IMR-90 (cell line): ENCODE measurements at regions not wholly inside any gene's neighbourhood (a gene's known extent, or its start where the extent isn't known, plus 50 kb on each side); places are given as distances from the start of the nearest gene placed in this dataset.

Experiments
- ATAC-seq: fragments of 200-7000 bp; cut with Tn5 transposase; 2 replicates; pipeline ENCODE4 v1.9.1; 2020; ENCODE audit warnings: low read depth, mild to moderate bottlenecking, moderate library complexity
- BruUV-seq: library from RNA; stranded (reverse); fragments of 400-500 nt; replicated peaks from 2 replicates; lab custom pipeline; 2021; lab: Mats Ljungman, UMichigan
- CTCF ChIA-PET: fragments of 300-600 bp; formaldehyde crosslinking; extraction: SDS; loops from one replicate; lab custom pipeline; 2021; ENCODE audit warnings: antibody characterized with exemption; lab: Yijun Ruan, JAX
- POLR2A ChIA-PET: fragments of 300-600 bp; sonication (Branson Sonifier 250); formaldehyde crosslinking; loops from one replicate; lab custom pipeline; 2022; ENCODE audit warnings: antibody characterized with exemption; ENCODE audit not compliant: unreplicated experiment; lab: Charles Lee
- DNase-seq: peaks from one replicate; pipeline ENCODE4 v3.0.0; 2013
- H2AFZ ChIP-seq: replicated peaks from 2 replicates; pipeline ENCODE3; 2013; ENCODE audit warnings: low read length, mild to moderate bottlenecking; ENCODE audit not compliant: poor library complexity
- H2AK5ac ChIP-seq: 2 replicates; pipeline ENCODE4 v1.6.1; 2013; ENCODE audit warnings: low read depth, low read length, inconsistent platforms
- H2AK9ac ChIP-seq: replicated peaks from 2 replicates; pipeline ENCODE3; 2013; ENCODE audit warnings: mild to moderate bottlenecking, low read depth, low read length, moderate library complexity; ENCODE audit not compliant: poor library complexity
- H2BK120ac ChIP-seq: 2 replicates; pipeline ENCODE4 v1.6.1; 2013; ENCODE audit warnings: low read depth, low read length, inconsistent platforms
- H2BK15ac ChIP-seq: 3 replicates; pipeline ENCODE4 v1.6.1; 2013; ENCODE audit warnings: low read depth, low read length, inconsistent platforms
- H2BK20ac ChIP-seq: 2 replicates; pipeline ENCODE4 v1.6.1; 2013; ENCODE audit warnings: low read depth, mild to moderate bottlenecking, inconsistent platforms, low read length, moderate library complexity
- H2BK5ac ChIP-seq: 2 replicates; pipeline ENCODE4 v1.6.1; 2013; ENCODE audit warnings: mild to moderate bottlenecking, low read depth, low read length, inconsistent platforms; ENCODE audit not compliant: poor library complexity, severe bottlenecking
- H3K14ac ChIP-seq: replicated peaks from 2 replicates; pipeline ENCODE4 v1.6.1; 2013; ENCODE audit warnings: low read depth, low read length, inconsistent platforms
- H3K18ac ChIP-seq: 2 replicates; pipeline ENCODE4 v1.6.1; 2013; ENCODE audit warnings: low read depth, low read length, control low read depth
- H3K23ac ChIP-seq: 2 replicates; pipeline ENCODE4 v1.6.1; 2013; ENCODE audit warnings: low read depth, low read length, inconsistent platforms
- H3K27ac ChIP-seq: 2 replicates; pipeline ENCODE4 v1.5.1; 2013; ENCODE audit warnings: mild to moderate bottlenecking, control low read depth, low read length; ENCODE audit not compliant: insufficient read depth
- H3K27me3 ChIP-seq: 2 replicates; pipeline ENCODE4 v1.6.1; 2013; ENCODE audit warnings: low read length; ENCODE audit not compliant: control insufficient read depth, insufficient read depth
- H3K36me3 ChIP-seq: 2 replicates; pipeline ENCODE4 v1.6.1; 2013; ENCODE audit warnings: low read length, mixed read lengths; ENCODE audit not compliant: control insufficient read depth, insufficient read depth
- H3K4ac ChIP-seq: 2 replicates; pipeline ENCODE4 v1.6.1; 2013; ENCODE audit warnings: low read depth, low read length, inconsistent platforms
- H3K4me1 ChIP-seq: 2 replicates; pipeline ENCODE4 v1.6.1; 2013; ENCODE audit warnings: low read length, mixed read lengths; ENCODE audit not compliant: control insufficient read depth, insufficient read depth
- H3K4me2 ChIP-seq: 2 replicates; pipeline ENCODE4 v1.6.1; 2013; ENCODE audit warnings: low read depth, mild to moderate bottlenecking, control low read depth, low read length, moderate library complexity
- H3K4me3 ChIP-seq: 2 replicates; pipeline ENCODE4 v1.5.1; 2013; ENCODE audit warnings: low read depth, mild to moderate bottlenecking, control low read depth, low read length, moderate library complexity; ENCODE audit not compliant: insufficient read depth
- H3K56ac ChIP-seq: 2 replicates; pipeline ENCODE4 v1.6.1; 2013; ENCODE audit warnings: low read length, inconsistent platforms; ENCODE audit not compliant: insufficient read depth; ENCODE audit errors: extremely low read depth
- H3K79me1 ChIP-seq, 2 experiments: 2 replicates each; pipeline ENCODE4 v1.6.1; 2013; ENCODE audit warnings: low read length in 2 of 2, inconsistent platforms in 1 of 2, low read depth in 1 of 2
- H3K9ac ChIP-seq: 2 replicates; pipeline ENCODE4 v1.6.1; 2013; ENCODE audit warnings: low read depth, low read length, control low read depth
- H3K9me1 ChIP-seq: 2 replicates; pipeline ENCODE4 v1.6.1; 2013; ENCODE audit warnings: low read length, inconsistent platforms; ENCODE audit not compliant: insufficient read depth
- H3K9me3 ChIP-seq: 2 replicates; pipeline ENCODE4 v1.6.1; 2013; ENCODE audit warnings: low read length; ENCODE audit not compliant: control insufficient read depth, insufficient read depth
- H4K20me1 ChIP-seq: 2 replicates; pipeline ENCODE4 v1.6.1; 2013; ENCODE audit warnings: low read length, inconsistent platforms; ENCODE audit not compliant: insufficient read depth
- H4K5ac ChIP-seq: 2 replicates; pipeline ENCODE4 v1.6.1; 2013; ENCODE audit warnings: mild to moderate bottlenecking, low read depth, low read length, control low read depth
- H4K8ac ChIP-seq, 2 experiments: 2 replicates each; pipeline ENCODE4 v1.6.1; 2013; ENCODE audit warnings: low read depth in 2 of 2, low read length in 2 of 2, control low read depth in 1 of 2, inconsistent platforms in 1 of 2
- H4K91ac ChIP-seq: 2 replicates; pipeline ENCODE4 v1.6.1; 2013; ENCODE audit warnings: low read depth, low read length, inconsistent platforms; ENCODE audit not compliant: insufficient read depth
- CHD1 ChIP-seq: IDR thresholded peaks from 2 replicates; pipeline ENCODE4 v1.6.1; 2012; ENCODE audit warnings: low read depth, low read length, improper control_type of control experiment
- MAZ ChIP-seq: IDR thresholded peaks from 2 replicates; pipeline ENCODE4 v1.6.1; 2012; ENCODE audit warnings: low read depth, mild to moderate bottlenecking, low read length, improper control_type of control experiment, moderate library complexity, borderline replicate concordance
- USF2 ChIP-seq: fragments of 150-350 bp; IDR thresholded peaks from 2 replicates; pipeline ENCODE4 v1.6.1; 2017; ENCODE audit warnings: mild to moderate bottlenecking, antibody characterized with exemption, low read length, low read depth
- WGBS, 2 experiments: methylation state at CpG; one replicate each; pipeline versions ENCODE4 v1.1.5 to v1.1.7; 2013; ENCODE audit warnings: missing lambda C conversion rate in 2 of 2; ENCODE audit not compliant: insufficient read length in 1 of 2; ENCODE audit errors: extremely low coverage in 2 of 2; 5-methylcytosine and 5-hydroxymethylcytosine counted together
- dilution Hi-C: fragments of 300-500 bp; cut with HindIII; formaldehyde crosslinking; loops from one replicate; pipeline ENCODE4 v1.14.3; 2018; ENCODE audit warnings: low sequenced_read_pairs; ENCODE audit not compliant: unreplicated experiment
- in situ Hi-C: fragments of 300-500 bp; cut with MboI; formaldehyde crosslinking; loops from 3 replicates; pipeline ENCODE4 v1.14.3; 2019; ENCODE audit warnings: low sequenced_read_pairs, inconsistent platforms, mixed read lengths
- intact Hi-C: fragments of 100-400 bp; cut with micrococcal nuclease; formaldehyde crosslinking; loops from 2 replicates; pipeline ENCODE4 v1.10.0; 2022

GRCh38 chr7:25396668-25397067, 168.4 kb upstream of the NPVF start:
- Histone ChIP-seq H3K4me1 (no peaks in the 10 kb centered on the region), H3K4ac (no peak overlapping the region), H3K79me1 (no peaks in the 10 kb centered on the region), H4K8ac (no peak overlapping the region), H3K9me1 (no peaks in the 10 kb centered on the region), H2AK9ac (no peak overlapping the region), H3K9me3 (no peaks in the 10 kb centered on the region), H3K18ac (no peak overlapping the region), H4K20me1 (no peaks in the 10 kb centered on the region), H3K56ac (no peak overlapping the region), H3K27ac (no peak overlapping the region), H4K91ac (no peak overlapping the region), H3K9ac (no peak overlapping the region), H2BK5ac (no peak overlapping the region), H2BK15ac (no peak overlapping the region), H2BK120ac (no peak overlapping the region), H3K27me3 (peaks cover 4% of the 10 kb centered on the region), H3K4me2 (no peak overlapping the region), H3K14ac (no peak overlapping the region), H2AK5ac (no peak overlapping the region), H3K23ac (no peak overlapping the region), H2BK20ac (no peak overlapping the region), H4K5ac (no peak overlapping the region), H3K4me3 (no peak overlapping the region), H3K36me3 (no peaks in the 10 kb centered on the region), H2AFZ (no peak overlapping the region)
- WGBS, 2 experiments: no CpG with 5 or more reads among the region's 3 CpGs
- ATAC-seq (no peak), DNase-seq (no peak)
- CTCF ChIA-PET: no interaction called here
- intact Hi-C loops: no loop called here
- no TSS peak for BruUV-seq
- dilution Hi-C loops: no loop called here
- POLR2A ChIA-PET: no interaction called here
- no peak for TF ChIP-seq CHD1
- TF ChIP-seq USF2: no peak
- TF ChIP-seq MAZ: no peak
- in situ Hi-C loops: no loop called here
